ENCODE measurements at regions not wholly inside any gene's neighbourhood (a gene's known extent, or its start where the extent isn't known, plus 50 kb on each side); places are given as distances from the start of the nearest gene placed in this dataset.

DNA sequence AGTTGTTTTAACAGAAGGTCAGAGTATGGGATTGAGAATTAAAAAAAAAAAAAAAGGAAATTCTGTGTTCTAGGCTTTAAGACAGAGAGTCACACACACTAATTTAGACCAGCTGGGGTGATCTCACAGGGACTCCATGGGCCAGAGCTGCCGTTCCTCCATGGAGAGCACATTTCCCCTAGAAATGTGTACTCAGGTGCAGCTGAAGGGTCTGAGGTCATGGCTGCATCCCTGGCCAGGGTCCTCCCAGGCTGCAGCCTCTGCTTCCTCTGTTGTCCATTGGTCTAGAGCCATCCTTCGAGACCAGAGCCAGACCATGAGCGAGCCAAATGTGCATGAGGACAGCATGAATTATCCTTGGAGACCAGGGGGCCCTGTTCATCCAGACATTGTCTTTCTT lies 190.1 kb upstream of the TNP1 start:
- no peak for DNase-seq

DNA sequence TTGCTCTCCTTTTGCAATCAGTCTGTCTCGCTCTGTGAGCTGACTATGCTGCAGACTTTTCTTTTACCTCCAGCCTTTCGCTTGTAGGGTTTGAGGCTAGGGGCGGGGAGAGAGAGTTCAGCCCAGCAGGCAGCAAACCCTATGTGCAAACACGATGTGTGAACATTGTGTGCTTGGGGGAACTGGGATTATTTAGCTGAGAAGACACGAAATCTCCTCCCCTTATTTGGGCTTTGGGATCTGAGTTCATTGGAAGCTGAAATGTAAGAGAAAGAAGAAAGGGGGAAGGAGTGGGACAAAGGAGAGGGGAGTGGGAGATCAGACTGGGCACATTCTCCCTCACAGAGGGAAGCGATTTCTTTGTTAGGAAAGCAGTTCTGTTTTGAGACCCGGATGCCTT lies 189.6 kb upstream of the TNP1 start:
- no peak for DNase-seq

DNA sequence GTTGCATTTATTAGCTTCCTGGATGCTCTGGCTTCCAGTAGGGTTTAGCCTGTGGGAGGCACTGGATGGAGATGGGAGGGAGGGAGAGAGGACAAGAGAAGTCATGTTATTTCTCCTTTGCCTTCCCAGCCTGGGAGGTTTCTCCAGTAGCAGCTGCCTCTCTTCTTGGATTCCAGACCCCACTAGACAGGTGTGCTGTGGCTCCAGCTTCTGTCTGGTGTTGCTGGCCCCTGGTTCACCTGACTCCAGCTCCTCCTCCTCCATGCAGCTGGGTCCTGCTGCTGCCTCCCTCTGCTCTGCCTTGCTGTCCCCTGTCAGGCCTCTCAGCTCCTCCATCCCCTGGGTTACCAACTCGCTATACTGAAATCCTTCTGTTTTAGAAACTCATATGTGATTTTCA lies 188.9 kb upstream of the TNP1 start:
- DNase-seq: no peak

DNA sequence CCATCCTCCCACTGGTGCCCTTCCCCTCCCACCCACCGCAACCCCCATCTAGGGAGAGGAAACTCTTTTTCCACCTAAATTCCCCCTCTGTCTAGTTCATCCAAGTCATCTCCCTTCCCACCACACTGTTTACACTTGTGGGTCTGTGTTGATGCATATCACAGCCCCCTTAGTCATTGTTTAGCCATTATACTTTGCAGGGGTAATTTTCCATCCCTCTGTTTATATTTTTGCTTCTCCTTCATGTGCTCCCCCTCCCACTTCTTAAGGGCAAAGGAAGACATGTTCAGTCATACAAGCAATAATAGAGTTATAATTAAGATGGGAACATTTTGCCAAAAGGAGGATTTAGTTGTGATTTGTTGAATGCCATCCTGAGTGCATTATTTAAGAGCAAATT lies 187.8 kb upstream of the TNP1 start:
- no peak for DNase-seq

DNA sequence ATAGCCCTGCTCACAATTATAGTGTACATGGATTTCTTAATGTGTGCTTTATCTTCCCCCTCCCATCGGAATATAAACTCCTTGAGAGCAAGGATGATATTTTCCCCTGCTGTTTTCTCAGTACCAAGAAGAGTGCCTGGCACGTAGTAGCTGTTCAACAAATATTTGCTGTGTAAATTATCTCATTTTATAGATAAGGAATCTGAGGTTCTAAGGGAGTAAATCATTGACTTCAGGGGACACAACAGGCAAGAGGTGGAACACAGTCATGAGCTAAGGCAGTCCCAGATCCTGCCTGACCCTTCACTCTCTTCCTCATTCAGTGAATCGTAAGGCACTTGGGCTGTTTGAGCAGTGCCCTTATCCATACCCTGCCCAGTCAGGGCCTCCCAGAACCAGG lies 187.3 kb upstream of the TNP1 start:
- DNase-seq: no peak

DNA sequence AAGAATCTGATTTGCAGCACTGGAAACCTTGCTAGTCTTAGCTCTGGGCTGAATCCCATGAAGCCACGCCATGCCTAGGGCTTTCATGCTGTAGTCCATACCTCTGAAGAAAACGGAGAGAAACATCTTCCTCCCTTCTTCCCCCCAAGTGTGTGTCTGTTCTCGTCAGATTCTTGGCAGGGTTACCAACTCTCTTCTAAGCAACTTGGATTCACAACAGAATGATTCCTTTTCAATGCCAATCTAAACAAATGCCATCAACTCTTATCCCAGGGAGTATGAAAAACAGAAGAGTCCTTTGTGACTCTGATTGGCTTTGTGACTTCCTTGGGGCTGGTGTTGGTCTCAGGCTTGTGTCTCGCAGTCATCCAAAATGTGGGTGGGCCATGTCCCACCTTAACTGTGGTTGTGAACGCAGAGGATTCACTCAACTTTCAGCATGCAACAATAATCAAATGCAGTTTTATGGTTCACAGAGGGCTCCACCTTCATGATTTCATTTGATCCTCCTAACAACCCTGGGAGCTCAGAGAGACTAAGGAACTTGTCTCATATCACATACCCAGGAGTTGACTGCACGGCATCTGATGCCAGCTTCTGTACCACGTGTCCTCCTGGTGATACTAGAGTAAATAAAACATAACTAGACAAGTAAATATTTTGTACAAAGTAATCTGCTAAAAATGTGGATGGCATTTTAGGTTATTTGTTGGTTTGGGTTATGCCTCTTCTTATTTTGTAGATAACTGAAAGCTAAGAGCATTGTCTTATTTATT lies 186.0 kb upstream of the TNP1 start:
- DNase-seq: no peak

DNA sequence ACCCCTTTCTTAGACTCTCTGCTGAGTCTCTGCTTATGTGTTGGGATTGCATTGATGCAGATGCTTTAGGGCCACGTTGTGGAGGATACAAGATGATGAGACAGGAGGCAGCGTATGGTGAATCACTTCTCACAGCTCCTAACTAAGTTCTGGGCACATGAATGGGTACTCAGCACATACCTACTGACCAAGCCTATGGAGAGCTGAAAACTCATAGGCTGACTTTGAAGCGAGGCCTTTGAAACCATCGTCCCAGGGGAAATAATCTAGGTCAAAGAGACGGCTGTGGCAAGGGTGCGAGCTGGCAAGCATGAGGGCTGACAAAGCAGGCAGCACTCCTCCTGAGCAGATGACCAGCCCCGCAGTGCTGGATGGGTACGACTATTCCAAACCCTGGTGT lies 180.2 kb upstream of the TNP1 start:
- DNase-seq: no peak

DNA sequence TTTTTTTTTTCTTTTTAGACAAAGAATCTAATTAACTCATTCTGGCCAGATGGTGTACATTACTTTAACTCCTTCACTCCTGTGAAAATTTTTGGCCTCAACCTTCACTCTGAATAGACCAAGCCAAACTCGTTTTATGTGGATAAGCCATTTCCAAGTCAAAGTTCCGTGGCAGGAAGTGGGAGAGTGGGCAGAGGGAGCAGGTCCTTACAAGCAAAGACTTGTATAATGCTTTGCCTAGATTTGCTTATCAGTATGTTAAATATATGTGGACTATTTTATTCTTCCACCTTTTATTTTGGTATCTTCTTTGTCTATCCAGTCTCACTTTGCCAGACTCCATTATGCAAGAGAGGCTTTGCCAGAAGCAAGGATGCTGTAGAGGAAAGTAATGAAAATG lies 178.1 kb upstream of the TNP1 start:
- DNase-seq: no peak

DNA sequence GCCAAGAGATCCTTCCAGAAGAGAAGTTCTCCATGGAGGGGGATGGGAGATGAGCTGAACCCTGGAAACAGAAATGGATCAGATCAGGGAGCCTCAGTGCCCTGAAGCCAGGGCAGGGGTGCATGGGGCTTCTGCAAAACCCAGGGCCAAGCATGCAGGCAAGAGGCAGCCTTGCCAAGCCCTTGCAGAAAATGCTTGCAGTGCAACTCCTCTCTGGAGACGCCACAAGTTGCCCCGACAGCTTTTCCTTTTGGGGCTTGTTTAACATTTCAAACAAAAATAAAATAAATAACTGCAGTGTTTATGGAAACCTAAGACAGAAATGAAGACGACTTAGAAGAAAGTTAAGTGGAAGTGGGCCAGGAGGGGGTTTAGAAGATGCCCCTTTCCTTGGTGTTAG lies 177.5 kb upstream of the TNP1 start:
- no peak for DNase-seq

DNA sequence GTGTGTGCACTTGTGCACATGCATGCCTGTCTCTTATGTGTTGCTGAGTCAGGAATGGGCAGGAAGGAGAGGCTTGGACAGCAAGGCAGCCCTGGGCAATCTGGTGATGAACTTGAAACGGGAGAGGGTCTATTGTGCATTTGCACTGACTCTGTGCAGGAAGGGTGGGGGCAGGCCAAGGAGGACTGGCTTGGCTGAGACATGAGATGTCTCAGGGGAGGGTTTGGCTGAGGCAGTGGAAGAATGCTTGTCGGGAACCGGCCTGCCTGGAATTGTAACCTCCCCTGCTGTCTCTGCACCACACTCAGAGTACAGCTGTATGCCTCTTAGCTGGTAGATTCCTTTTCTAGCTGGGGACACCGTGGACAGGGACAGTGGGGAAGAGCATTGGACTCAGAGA lies 176.1 kb upstream of the TNP1 start:
- DNase-seq: no peak

DNA sequence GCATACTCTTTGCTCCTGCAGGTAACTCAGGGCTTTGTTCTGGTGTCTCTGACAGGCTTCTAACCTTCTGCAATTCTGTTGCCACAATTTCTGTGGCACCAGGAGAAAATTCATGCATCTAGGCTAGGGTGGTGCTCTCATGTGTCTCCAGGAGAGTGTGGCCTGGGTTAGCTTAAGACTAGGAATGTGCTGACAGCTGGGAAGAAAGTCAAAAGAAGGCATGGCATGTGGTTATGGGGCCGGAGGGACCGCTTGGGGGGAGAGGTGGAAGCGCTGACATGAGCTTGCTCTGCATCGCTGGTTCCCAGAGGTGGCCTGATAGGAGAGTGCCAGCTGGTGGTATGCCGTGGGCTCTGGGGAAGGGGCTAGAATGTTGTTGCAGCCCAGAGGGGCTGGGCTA lies 173.3 kb upstream of the TNP1 start:
- DNase-seq: no peak

DNA sequence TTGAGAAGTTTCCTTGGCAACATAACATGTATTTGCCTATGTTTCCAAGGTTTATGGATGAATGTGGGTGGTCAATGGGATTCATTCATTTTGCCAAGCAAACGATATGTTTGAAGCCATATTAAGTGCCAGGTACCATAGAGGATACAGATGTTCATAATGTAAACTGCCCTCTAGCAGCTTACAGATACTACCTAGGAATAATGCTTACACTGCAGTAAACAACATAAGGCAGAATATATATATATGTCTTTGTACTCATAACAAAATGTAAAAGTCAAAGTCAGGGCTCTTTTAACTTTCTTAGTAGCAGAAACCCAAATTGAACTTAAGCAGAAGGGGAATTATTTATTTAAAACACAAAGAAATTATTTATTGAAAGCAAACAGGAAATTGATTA lies 171.6 kb upstream of the TNP1 start:
- DNase-seq: no peak

DNA sequence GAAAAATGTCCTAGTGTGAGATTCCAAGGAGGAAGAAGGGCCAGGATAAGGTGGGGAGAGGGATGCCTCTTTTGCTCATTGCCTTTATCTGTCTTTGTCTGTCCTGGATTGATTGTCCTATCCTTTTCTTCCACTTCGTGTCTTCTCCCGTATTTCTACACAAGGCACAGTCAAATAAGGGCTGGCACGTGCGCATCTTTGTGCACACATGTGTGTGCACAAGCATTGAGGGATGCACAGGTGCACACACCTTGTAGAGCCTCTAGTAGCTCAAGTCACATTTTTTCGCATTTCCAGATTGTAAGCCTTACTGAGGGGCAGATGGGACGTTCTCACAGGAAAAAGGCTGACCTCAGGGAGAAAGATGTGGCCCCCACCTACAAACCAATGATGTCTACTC lies 170.2 kb upstream of the TNP1 start:
- DNase-seq: no peak

DNA sequence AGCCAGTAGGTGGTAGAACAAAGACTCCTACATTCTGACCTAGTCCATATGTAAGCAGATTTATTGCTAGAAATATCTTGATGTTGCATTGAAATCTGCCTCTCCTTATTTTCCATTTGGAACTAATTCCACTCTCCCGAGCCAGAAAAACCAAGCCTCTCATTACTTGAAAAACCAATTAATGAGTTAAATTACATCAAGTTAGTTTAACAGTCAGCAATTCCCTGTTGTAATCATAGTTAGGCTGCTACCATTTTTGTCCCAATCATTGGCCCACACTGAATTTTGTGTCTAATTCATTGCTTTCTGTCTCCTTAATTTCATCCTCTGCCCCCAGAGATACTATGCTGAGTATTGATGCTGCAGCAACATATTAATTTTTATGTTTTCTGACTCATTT lies 168.3 kb upstream of the TNP1 start:
- DNase-seq: no peak

DNA sequence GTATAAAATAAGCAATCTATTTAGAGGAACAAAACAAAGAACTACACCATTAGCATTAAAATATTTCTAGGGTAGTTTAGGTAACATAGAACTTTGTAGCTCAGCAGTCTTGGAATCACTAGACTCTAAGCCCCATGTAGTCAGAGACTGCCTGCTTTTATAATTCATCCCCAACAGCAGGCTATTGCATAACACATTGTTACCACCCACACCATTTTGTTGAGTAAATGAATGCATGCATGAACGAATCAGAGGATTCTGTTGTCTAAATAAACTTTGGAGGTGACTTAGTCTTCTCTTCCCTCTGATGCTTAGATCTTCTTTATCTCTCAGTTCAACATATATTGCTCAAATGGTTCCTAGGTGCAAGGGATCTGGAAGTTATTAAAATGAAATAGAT lies 167.6 kb upstream of the TNP1 start:
- no peak for DNase-seq

DNA sequence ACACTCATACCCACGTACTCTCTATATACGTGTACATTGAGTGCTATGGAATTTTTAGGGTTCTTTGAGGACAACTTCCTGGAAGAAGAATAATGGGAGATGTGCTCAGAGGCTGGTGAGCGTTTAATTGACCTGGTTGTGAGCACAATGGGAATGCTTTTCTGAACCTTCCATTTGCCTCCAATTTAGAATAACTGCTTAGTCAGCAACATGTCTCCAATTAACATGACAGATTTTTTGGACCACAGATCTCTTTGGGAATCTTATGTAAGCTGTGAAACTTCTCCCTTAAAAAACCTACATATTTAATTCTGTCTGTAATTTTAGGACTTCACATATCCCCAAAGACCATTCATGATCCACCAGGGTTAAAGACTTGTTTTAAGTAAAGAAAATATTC lies 166.7 kb upstream of the TNP1 start:
- no peak for DNase-seq

DNA sequence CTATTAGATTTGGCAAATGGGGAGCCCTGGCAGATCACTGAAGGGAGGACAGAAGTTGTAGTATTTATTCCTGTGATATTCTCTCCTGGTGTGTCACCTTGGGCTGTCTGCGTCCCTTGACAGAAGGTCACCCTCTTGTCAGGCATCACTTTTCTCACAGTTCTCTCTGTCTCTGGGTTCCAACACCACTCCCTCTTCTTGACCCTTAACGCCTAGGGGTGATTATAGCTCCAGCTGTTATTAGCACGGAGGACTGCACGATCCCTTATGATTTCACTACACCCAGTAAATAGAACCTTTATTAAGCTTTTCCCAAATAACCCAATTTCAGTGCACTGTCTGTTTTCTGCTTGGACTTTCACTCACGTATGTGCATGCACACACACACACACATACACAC lies 166.3 kb upstream of the TNP1 start:
- DNase-seq: no peak

DNA sequence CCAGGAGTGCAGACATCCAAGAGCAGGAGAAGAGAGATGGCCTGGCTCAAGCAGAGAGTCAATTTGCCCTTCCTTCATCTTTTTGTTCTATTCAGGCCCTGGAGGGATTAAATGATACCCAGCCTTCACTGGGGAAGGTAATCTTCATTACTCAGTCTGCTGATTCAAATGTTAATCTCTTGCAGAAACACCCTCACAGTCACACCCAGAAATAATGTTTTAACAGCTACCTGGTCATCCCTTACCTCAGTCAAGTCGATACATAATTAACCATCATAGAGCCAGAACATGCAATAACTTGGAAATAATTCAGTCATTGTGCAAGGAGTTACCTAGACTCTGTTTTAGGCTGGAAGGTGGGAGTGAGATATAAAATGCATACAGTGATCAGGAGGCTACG lies 163.7 kb upstream of the TNP1 start:
- DNase-seq: no peak

DNA sequence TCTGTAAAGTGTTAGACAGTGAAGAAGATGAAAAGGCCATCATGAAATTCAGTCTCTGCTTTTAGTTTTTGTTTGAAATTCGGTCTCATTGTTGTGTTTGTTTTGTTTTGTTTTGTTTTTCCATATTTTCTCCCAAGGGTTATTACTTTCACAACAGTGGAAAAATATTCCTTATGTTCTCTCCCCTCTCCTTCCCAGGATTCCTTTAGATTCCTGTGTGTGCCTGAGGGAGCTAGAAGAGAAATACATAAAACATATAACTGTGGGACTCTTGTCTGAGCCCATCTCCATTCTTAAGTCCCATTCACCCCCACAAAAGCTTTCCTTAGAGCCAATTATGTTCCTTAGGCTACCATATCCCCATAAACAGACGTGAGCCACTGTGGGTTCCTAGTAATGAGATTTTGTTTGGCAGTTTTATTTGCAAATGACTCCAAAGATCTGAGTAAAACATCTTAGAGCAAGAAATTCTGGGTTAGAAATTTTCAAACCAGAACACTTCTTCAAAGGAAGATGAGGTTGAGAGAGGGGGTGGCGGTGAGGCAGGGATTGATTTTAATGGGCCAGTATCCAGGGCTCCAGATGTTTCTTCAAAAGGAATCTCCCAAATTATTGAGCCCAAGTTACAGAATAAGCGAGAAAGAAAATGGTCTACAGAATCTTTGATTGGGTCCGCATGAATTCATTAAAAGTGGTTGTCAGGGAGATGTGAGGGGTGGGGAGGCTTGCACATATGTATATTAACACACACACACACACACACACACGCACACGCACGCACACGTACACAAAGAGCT lies 157.8 kb upstream of the TNP1 start:
- no peak for DNase-seq

DNA sequence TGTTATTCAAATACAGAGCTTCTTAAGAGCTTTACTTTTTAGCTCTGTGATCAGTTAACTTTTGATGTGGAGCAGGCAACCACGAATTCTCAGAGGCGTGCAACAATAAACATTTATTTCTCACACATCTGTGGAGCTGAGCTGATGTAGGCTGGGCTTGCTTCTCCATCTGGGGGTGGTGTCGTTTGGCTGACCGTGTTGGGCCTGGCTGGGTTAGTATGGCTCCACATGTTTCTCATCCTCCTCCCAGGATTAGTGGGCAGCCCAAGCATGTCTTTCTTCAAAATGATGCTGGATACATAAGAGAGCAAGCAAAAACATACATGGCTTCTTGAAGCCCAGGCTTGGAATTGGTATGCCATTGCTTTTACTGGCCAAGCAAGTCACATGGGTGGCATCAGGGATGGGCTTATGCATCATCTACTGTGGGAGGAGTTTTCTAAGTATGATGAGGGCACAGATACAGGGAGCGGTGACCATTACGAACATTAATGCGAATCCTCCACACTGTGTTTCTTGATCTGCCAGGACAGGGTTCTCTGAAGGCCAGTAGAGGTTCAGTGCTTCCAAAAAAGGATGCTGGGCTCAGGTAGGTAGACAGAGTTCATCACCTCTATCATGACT lies 157.0 kb upstream of the TNP1 start:
- no peak for DNase-seq

DNA sequence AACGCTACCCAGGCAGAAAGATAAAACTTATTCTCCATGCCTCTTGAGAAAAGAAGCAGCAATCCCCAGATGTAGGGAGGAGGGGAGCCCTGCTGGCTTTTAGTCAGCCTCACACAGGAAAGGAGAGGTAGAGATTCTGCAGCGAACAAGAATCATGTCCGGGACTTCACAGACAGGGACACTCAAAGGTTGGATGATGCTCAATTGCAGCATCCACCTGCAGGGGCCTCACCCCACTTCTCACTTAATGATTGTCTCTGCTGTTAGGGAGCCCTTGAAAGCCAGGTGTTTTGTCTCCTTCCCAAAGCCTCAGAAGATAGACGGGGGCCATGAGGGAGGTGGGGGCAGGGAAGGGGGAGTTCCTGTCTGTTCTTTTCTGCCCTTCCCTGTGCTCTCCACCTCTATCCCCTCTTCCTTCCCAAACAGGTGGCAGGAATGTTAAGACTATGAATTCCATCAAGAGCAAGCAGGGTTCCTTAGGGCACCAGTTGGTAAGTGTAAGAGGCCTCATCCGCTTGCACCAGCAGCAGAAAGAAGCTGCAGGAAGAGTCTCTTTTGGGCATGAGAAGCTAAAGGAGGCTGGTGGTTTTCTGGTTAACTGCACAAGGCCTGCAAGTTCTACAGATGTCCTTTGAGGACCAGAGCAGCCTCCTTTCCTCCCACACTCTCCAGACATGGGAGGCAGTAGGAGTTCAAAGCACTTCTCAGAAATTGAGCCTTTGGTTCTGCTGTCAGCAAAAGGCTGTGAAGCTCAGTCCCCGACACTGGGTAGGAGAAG lies 154.7 kb upstream of the TNP1 start:
- DNase-seq: no peak

DNA sequence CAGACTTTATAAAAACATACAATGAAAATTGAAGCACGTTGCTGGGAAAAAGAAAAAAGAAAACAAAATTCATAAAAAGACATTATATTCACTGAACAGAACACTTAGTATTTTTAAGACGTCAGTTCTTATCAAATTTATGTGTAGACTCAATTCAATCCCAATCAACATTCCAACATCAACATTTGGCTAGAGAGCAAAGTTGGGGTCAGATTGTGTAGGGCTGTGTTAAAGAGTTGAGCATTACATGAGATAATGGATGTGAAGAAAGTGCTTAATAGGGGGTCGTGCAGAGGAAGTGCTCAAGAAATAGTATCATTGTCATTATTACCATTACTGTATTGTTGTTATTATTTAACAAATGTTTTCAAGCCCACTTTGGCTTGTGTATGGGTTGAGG lies 154.1 kb upstream of the TNP1 start:
- no peak for DNase-seq

DNA sequence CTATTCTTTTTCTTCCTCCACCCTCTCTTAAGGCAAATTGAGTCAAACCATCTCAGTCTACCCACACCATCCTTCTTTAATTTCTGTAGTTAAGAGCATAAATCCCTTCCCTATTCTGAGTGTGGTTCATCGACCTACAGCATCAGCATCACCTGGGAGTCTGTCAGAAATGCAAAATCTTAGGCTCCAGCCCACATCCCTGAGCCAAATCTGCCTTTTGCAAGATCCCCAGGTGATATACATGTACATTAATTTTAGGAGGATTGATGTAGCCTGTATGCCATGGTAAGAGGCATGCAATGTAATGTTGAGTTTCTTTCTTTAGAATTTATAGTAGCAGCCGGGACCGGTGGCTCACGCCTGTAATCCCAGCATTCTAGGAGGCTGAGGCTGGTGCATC lies 151.7 kb upstream of the TNP1 start:
- DNase-seq: no peak
